ENCODE measurements at regions not wholly inside any gene's neighbourhood (a gene's known extent, or its start where the extent isn't known, plus 50 kb on each side); places are given as distances from the start of the nearest gene placed in this dataset.

DNA sequence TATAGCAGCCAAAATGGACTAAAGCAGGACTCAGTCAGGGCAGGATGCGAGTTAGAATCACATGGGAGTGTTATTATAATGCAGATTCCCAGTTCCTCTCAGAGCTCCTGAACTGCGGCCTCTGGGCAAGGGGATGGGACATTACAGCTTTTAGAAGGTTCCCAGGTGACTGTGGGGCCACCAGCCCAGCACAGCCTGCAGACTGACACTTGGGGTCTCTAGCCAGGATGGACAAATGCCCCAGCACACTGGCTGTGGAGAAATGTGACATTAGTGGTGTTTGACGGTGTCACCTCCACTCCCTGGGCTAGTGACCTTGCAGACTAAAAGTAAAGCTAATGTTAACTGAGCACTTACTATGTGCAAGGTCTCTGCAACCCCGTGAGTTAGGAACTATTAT lies 238.0 kb upstream of the HS6ST1 start:
- no peak overlapping the region for H3K27ac ChIP-seq (ENCODE audit: insufficient read depth, low read depth, low read length)
- no peaks in the 10 kb centered on the region for H3K9me1 ChIP-seq (replicated peaks; ENCODE audit: control insufficient read depth, extremely low read depth, insufficient read depth, low read length)
- H3K4me1 ChIP-seq (ENCODE audit: control insufficient read depth, extremely low read depth, insufficient read depth, low read length): no peaks in the 10 kb centered on the region
- no peak overlapping the region for H2AFZ ChIP-seq (ENCODE audit: low read depth, low read length)
- dilution Hi-C loops (cut with MboI; ENCODE audit: extremely low pct_ligation_motif_present, low sequenced_read_pairs) (no loop called here), intact Hi-C loops (cut with micrococcal nuclease) (no loop called here)
- TF ChIP-seq GATA2 (IDR thresholded peaks at IDR 0.05; ENCODE audit: insufficient read depth, insufficient read length, low read depth, low read length) (no peak), POLR2AphosphoS5 (IDR thresholded peaks at IDR 0.05; ENCODE audit: insufficient read depth, low read depth, low read length) (no peak), POLR2A (IDR thresholded peaks at IDR 0.05; ENCODE audit: low read depth, low read length) (no peak), MYC (IDR thresholded peaks at IDR 0.05; ENCODE audit: low read depth, low read length) (no peak), JUN (IDR thresholded peaks at IDR 0.05; ENCODE audit: borderline replicate concordance, insufficient read depth, insufficient read length, low read depth) (no peak), EZH2 (IDR thresholded peaks at IDR 0.05; ENCODE audit: borderline replicate concordance, low read depth, low read length, severe bottlenecking) (no peak), FOS (IDR thresholded peaks at IDR 0.05; ENCODE audit: borderline replicate concordance, insufficient read depth, low read length) (no peak)
- TF ChIP-seq, protein P1, sequence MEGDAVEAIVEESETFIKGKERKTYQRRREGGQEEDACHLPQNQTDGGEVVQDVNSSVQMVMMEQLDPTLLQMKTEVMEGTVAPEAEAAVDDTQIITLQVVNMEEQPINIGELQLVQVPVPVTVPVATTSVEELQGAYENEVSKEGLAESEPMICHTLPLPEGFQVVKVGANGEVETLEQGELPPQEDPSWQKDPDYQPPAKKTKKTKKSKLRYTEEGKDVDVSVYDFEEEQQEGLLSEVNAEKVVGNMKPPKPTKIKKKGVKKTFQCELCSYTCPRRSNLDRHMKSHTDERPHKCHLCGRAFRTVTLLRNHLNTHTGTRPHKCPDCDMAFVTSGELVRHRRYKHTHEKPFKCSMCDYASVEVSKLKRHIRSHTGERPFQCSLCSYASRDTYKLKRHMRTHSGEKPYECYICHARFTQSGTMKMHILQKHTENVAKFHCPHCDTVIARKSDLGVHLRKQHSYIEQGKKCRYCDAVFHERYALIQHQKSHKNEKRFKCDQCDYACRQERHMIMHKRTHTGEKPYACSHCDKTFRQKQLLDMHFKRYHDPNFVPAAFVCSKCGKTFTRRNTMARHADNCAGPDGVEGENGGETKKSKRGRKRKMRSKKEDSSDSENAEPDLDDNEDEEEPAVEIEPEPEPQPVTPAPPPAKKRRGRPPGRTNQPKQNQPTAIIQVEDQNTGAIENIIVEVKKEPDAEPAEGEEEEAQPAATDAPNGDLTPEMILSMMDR (IDR thresholded peaks at IDR 0.05; ENCODE audit: extremely low read depth in 1 of 2, insufficient read depth in 1 of 2, low read depth in 1 of 2, low read length in 2 of 2): no peak
- TF ChIP-seq, protein P2, sequence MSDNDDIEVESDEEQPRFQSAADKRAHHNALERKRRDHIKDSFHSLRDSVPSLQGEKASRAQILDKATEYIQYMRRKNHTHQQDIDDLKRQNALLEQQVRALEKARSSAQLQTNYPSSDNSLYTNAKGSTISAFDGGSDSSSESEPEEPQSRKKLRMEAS (IDR thresholded peaks at IDR 0.05; ENCODE audit: insufficient read depth, insufficient read length): no peak
- H3K9me3 ChIP-seq (replicated peaks; ENCODE audit: control insufficient read depth, insufficient read depth, low read length): no peaks in the 10 kb centered on the region
- FAIRE-seq (no peak), DNase-seq (ENCODE audit: low read depth, low spot score) (no peak)
- POLR2A ChIA-PET: no interaction called here
- no peak overlapping the region for H3K4me3 ChIP-seq (replicated peaks in 1 of 3; ENCODE audit: insufficient read depth in 1 of 3, low read depth in 1 of 3, low read length in 3 of 3)
- no peak overlapping the region for H3K9ac ChIP-seq (replicated peaks; ENCODE audit: extremely low read depth, insufficient read depth, low read length)
- no peaks in the 10 kb centered on the region for H3K27me3 ChIP-seq (ENCODE audit: control insufficient read depth in 2 of 2, insufficient read depth in 2 of 2, low read length in 2 of 2)
- BruUV-seq (replicated peaks): no TSS peak
- no peaks in the 10 kb centered on the region for H3K36me3 ChIP-seq (ENCODE audit: control insufficient read depth in 2 of 2, extremely low read depth in 1 of 2, insufficient read depth in 2 of 2, low read length in 2 of 2)
- no peaks in the 10 kb centered on the region for H4K20me1 ChIP-seq (replicated peaks; ENCODE audit: control insufficient read depth, extremely low read depth, insufficient read depth, low read length)
- H3K79me2 ChIP-seq (ENCODE audit: control insufficient read depth, insufficient read depth, low read length): no peaks in the 10 kb centered on the region
- no peak overlapping the region for H3K4me2 ChIP-seq (ENCODE audit: insufficient read depth, low read length)
- CTCF ChIA-PET: no interaction called here
